CD4-positive, alpha-beta T cell (primary cell): ENCODE measurements at regions not wholly inside any gene's neighbourhood (a gene's known extent, or its start where the extent isn't known, plus 50 kb on each side); places are given as distances from the start of the nearest gene placed in this dataset.

Source experiments
- ATAC-seq: fragments of 200-7000 bp; cut with Tn5 transposase; one replicate; pipeline ENCODE4 v1.10.0; 2022; ENCODE audit warnings: mild to moderate bottlenecking; ENCODE audit not compliant: poor library complexity
- CTCF ChIA-PET: fragments of 350-600 bp; sonication (Branson Sonifier 250); formaldehyde crosslinking; loops from one replicate; lab custom pipeline; 2021; ENCODE audit warnings: antibody characterized with exemption, inconsistent platforms; lab: Charles Lee
- POLR2A ChIA-PET: fragments of 350-600 bp; sonication (Branson Sonifier 250); formaldehyde crosslinking; loops from one replicate; lab custom pipeline; 2021; ENCODE audit warnings: antibody characterized with exemption, inconsistent platforms; lab: Charles Lee
- DNase-seq, 14 experiments: peaks; one replicate each; pipeline ENCODE4 v3.0.0-alpha.2; 2013 to 2020; ENCODE audit warnings: mixed read lengths in 2 of 14
- H3K27ac ChIP-seq, 2 donors: one replicate each; pipeline versions ENCODE4 v1.5.1 to v1.7.0; 2013; ENCODE audit warnings: low read length in 2 of 2, low read depth in 1 of 2, mild to moderate bottlenecking in 1 of 2
- H3K27me3 ChIP-seq, 2 experiments: 1 replicate in 1 of 2; 2 replicates in 1 of 2; pipeline versions ENCODE4 v1.6.1 to v1.7.0; 2013; ENCODE audit warnings: low read length in 2 of 2, control low read depth in 1 of 2, mild to moderate bottlenecking in 1 of 2, moderate library complexity in 1 of 2; ENCODE audit not compliant: insufficient read depth in 2 of 2, control insufficient read depth in 1 of 2
- H3K36me3 ChIP-seq: one replicate; pipeline ENCODE4 v1.6.1; 2013; ENCODE audit warnings: low read length, control low read depth; ENCODE audit not compliant: insufficient read depth
- H3K4me1 ChIP-seq: one replicate; pipeline ENCODE4 v1.6.1; 2013; ENCODE audit warnings: low read length, control low read depth; ENCODE audit not compliant: insufficient read depth
- H3K4me3 ChIP-seq: one replicate; pipeline ENCODE4 v1.5.1; 2013; ENCODE audit warnings: mild to moderate bottlenecking, low read length, moderate library complexity
- H3K9me3 ChIP-seq, 2 experiments: 1 replicate in 1 of 2; 2 replicates in 1 of 2; pipeline versions ENCODE4 v1.6.1 to v1.7.0; 2013; ENCODE audit warnings: low read length in 2 of 2, mild to moderate bottlenecking in 2 of 2, control low read depth in 1 of 2, moderate library complexity in 1 of 2; ENCODE audit not compliant: control insufficient read depth in 1 of 2, insufficient read depth in 1 of 2
- H3K27ac Mint-ChIP-seq: one replicate; pipeline ENCODE4 v1.8.0; 2020; ENCODE audit warnings: mixed read lengths
- H3K27me3 Mint-ChIP-seq: one replicate; pipeline ENCODE4 v1.8.0; 2021; ENCODE audit warnings: mixed read lengths
- H3K36me3 Mint-ChIP-seq: one replicate; pipeline ENCODE4 v1.8.0; 2021; ENCODE audit warnings: low read depth, mixed read lengths
- H3K4me1 Mint-ChIP-seq: one replicate; pipeline ENCODE4 v1.8.0; 2021; ENCODE audit warnings: low read depth, mixed read lengths
- H3K4me3 Mint-ChIP-seq: one replicate; pipeline ENCODE4 v1.8.0; 2020; ENCODE audit warnings: mild to moderate bottlenecking, mixed read lengths
- H3K9me3 Mint-ChIP-seq: one replicate; pipeline ENCODE4 v1.8.0; 2020; ENCODE audit warnings: mixed read lengths
- CTCF ChIP-seq: fragments of 200-600 bp; IDR thresholded peaks from one replicate; pipeline ENCODE4 v1.8.0; 2022; ENCODE audit warnings: antibody characterized with exemption, mild to moderate bottlenecking
- intact Hi-C, 2 experiments: fragments of 100-400 bp; cut with DNase I in 1 of 2; cut with micrococcal nuclease in 1 of 2; formaldehyde crosslinking; loops; one replicate each; pipeline versions ENCODE4 v1.15.1 to v1.9.0; 2023 to 2025; cut with DNase I, micrococcal nuclease

GRCh38 chr10:34906067-34906965 lies 91.2 kb upstream of the PARD3 start:
- H3K27me3 ChIP-seq: no peaks in the 10 kb centered on the region
- intact Hi-C loops: no loop called here
- no peak overlapping the region for H3K27ac ChIP-seq
- no peaks in the 10 kb centered on the region for H3K4me1 Mint-ChIP-seq
- no peaks in the 10 kb centered on the region for H3K9me3 Mint-ChIP-seq
- TF ChIP-seq CTCF: no peak
- ATAC-seq: no peak
- H3K9me3 ChIP-seq: no peaks in the 10 kb centered on the region
- no peak for DNase-seq
- no peaks in the 10 kb centered on the region for H3K36me3 Mint-ChIP-seq
- H3K27me3 Mint-ChIP-seq: no peaks in the 10 kb centered on the region
- no peaks in the 10 kb centered on the region for H3K36me3 ChIP-seq
- no peak overlapping the region for H3K4me3 ChIP-seq
- no peak overlapping the region for H3K4me3 Mint-ChIP-seq
- no peak overlapping the region for H3K27ac Mint-ChIP-seq
- POLR2A ChIA-PET: no interaction called here
- no peaks in the 10 kb centered on the region for H3K4me1 ChIP-seq
- CTCF ChIA-PET: no interaction called here

DNA sequence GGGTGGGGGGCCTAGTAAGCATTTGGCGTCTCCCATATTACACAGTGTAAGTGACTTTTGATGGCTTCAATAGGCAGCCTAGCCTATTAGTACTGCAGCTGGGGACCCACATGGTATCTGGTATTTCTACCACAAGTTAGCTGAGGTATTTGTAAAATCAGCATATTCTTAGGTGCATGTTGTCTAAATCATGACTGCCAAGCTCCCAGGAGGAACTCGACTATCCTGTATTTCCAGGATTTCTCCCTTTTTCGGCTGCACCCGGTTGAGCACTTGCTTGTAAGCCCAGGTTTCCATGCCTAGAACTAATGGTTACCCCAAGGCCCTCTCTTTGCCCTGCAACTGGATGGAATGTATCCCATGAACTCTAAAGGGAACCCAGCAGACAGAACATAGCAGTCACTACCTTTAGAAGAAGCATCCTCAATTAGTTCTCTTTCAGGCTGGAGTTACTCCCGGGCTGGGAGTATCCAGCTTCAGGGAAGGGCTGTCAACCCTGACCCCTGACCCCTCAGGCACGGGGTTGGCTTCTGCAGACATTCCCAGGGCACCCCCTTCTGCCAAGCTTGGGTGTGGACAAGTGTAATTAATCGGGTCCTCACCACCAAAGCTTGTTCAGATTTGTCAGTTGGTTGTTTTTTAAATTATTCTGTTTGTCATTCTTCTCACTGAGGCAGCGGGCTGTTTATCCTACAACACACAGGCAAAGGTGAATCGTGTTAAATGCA lies 90.3 kb upstream of the PARD3 start:
- intact Hi-C loops: no loop called here
- Mint-ChIP-seq H3K4me3 (no peak overlapping the region), H3K9me3 (no peaks in the 10 kb centered on the region), H3K4me1 (no peaks in the 10 kb centered on the region), H3K27me3 (no peaks in the 10 kb centered on the region), H3K27ac (no peak overlapping the region), H3K36me3 (no peaks in the 10 kb centered on the region)
- Histone ChIP-seq H3K36me3 (no peaks in the 10 kb centered on the region), H3K9me3 (no peaks in the 10 kb centered on the region), H3K27me3 (no peaks in the 10 kb centered on the region), H3K4me1 (no peaks in the 10 kb centered on the region), H3K4me3 (no peak overlapping the region), H3K27ac (no peak overlapping the region)
- ATAC-seq (no peak), DNase-seq (no peak)
- ChIA-PET CTCF (no interaction called here), POLR2A (no interaction called here)
- TF ChIP-seq CTCF: no peak

DNA sequence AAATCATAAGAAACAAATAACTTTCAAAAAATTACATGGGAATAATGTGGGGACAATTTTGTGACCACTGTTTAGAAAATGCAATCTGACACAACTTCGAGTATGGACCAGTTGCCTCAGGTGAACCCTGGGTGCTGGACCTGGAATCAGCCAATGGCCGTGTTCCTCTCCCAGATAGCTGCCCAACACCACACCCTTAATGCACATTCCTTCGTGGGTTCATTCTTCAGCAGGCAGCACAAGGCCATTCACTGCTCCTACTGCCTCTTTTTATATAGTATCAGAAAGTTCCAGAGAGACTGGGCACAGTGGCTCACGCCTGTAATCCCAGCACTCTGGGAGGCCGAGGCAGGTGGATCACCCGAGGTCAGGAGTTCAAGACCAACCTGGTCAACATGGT lies 89.1 kb upstream of the PARD3 start:
- H3K4me3 ChIP-seq: no peak overlapping the region
- Mint-ChIP-seq H3K27ac (no peak overlapping the region), H3K4me3 (no peak overlapping the region), H3K9me3 (no peaks in the 10 kb centered on the region), H3K36me3 (no peaks in the 10 kb centered on the region), H3K27me3 (peaks cover 4% of the 10 kb centered on the region), H3K4me1 (no peaks in the 10 kb centered on the region)
- POLR2A ChIA-PET: no interaction called here
- no peaks in the 10 kb centered on the region for H3K9me3 ChIP-seq
- H3K4me1 ChIP-seq: no peaks in the 10 kb centered on the region
- H3K27ac ChIP-seq: no peak overlapping the region
- H3K36me3 ChIP-seq: no peaks in the 10 kb centered on the region
- TF ChIP-seq CTCF: no peak
- intact Hi-C loops: no loop called here
- no peak for ATAC-seq
- CTCF ChIA-PET: no interaction called here
- no peaks in the 10 kb centered on the region for H3K27me3 ChIP-seq
- DNase-seq: no peak
